Type B pancreatic cell (in vitro differentiated cells): ENCODE measurements at regions not wholly inside any gene's neighbourhood (a gene's known extent, or its start where the extent isn't known, plus 50 kb on each side); places are given as distances from the start of the nearest gene placed in this dataset.

Source experiments
- DNase-seq: peaks from one replicate; pipeline ENCODE4 v3.0.0; 2021; ENCODE audit warnings: mixed read lengths; ENCODE audit not compliant: unreplicated experiment; ENCODE audit errors: extremely low spot score
- H3K27ac Mint-ChIP-seq: 2 replicates; pipeline ENCODE4 v1.8.0; 2021; ENCODE audit warnings: mild to moderate bottlenecking, mixed read lengths
- H3K27me3 Mint-ChIP-seq: 2 replicates; pipeline ENCODE4 v1.8.0; 2021; ENCODE audit warnings: mixed read lengths
- H3K36me3 Mint-ChIP-seq: 2 replicates; pipeline ENCODE4 v1.8.0; 2021; ENCODE audit warnings: mixed read lengths
- H3K4me1 Mint-ChIP-seq: one replicate; pipeline ENCODE4 v1.8.0; 2021; ENCODE audit warnings: mixed read lengths; ENCODE audit not compliant: unreplicated experiment
- H3K4me3 Mint-ChIP-seq: 2 replicates; pipeline ENCODE4 v1.8.0; 2021; ENCODE audit warnings: mild to moderate bottlenecking, mixed read lengths
- H3K9me3 Mint-ChIP-seq: 2 replicates; pipeline ENCODE4 v1.8.0; 2021; ENCODE audit warnings: mixed read lengths
- CTCF ChIP-seq: fragments of 200-600 bp; sonication (generic); conservative IDR thresholded peaks from 2 replicates; pipeline ENCODE4 v1.5.0; 2021; ENCODE audit warnings: antibody characterized with exemption, mild to moderate bottlenecking

GRCh38 chr9:113675475-113675941 is 200.6 kb upstream of the ZNF618 start:
- Mint-ChIP-seq H3K36me3 (no peaks in the 10 kb centered on the region), H3K9me3 (peaks cover 3% of the 10 kb centered on the region)

DNA sequence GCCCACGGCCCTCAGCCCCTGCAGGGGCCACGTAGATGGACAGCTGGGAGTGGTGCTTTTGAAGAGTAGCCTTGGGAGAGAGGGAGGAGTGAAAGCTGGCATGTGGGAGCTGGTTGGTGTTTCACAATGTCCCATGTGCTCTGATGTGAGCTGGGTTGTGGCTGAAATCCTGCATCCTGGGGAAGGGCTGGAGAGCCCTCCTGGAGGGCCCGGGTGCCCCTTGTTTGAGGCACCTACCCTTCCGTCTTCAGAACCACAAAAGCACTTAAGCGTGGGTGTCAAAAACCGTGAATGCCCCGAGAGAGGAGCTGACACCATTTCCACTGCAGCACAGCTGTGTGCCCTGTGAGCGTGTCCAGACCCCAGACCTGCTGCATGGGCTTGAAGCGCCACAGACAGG is 199.1 kb upstream of the ZNF618 start:
- no peaks in the 10 kb centered on the region for H3K9me3 Mint-ChIP-seq

More at GRCh38 chr9:113675475-113675941, 200.6 kb upstream of the ZNF618 start:
- H3K4me1 Mint-ChIP-seq = peaks cover 9% of the 10 kb centered on the region
- no peak overlapping the region for H3K27ac Mint-ChIP-seq
- no peak for TF ChIP-seq CTCF
- H3K4me3 Mint-ChIP-seq = no peak overlapping the region
- no peak for DNase-seq
- peaks cover 25% of the 10 kb centered on the region for H3K27me3 Mint-ChIP-seq

DNA sequence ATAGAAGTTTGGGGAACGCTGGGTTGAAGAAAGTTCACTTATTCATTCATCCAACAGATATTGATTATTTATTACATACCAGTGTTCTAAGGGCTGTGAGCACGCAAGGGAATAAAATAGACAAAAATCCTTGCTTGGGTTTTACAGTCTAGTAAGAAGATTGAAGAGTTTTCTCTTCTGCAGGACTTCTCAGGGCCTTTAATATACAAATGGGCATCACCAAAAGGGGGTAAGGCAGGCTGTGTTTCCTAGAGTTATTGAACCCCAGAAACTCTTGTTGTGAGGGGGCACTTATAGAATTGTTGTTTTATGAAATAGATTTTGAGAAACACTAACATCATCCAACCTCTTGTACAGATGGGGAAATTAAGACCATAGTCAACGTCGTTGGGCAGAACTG is 198.5 kb upstream of the ZNF618 start:
- Mint-ChIP-seq H3K27ac (no peak overlapping the region), H3K36me3 (no peaks in the 10 kb centered on the region), H3K27me3 (peaks cover 29% of the 10 kb centered on the region), H3K4me1 (peaks cover 21% of the 10 kb centered on the region), H3K9me3 (no peaks in the 10 kb centered on the region), H3K4me3 (no peak overlapping the region)
- no peak for DNase-seq
- no peak for TF ChIP-seq CTCF

More for the DNA sequence above, 199.1 kb upstream of the ZNF618 start:
- Mint-ChIP-seq H3K4me3 (no peak overlapping the region), H3K4me1 (peaks cover 16% of the 10 kb centered on the region), H3K27me3 (peaks cover 26% of the 10 kb centered on the region), H3K27ac (peak overlapping the region; percentile 33), H3K36me3 (no peaks in the 10 kb centered on the region)
- DNase-seq = no peak
- no peak for TF ChIP-seq CTCF

GRCh38 chr9:113678119-113678858 is 197.8 kb upstream of the ZNF618 start:
- H3K4me1 Mint-ChIP-seq = peaks cover 22% of the 10 kb centered on the region

GRCh38 chr9:113678859-113679256 is 197.3 kb upstream of the ZNF618 start:
- TF ChIP-seq CTCF = no peak
- H3K9me3 Mint-ChIP-seq = no peaks in the 10 kb centered on the region
- H3K36me3 Mint-ChIP-seq = no peaks in the 10 kb centered on the region
- no peak overlapping the region for H3K27ac Mint-ChIP-seq
- H3K27me3 Mint-ChIP-seq = peaks cover 32% of the 10 kb centered on the region
- H3K4me3 Mint-ChIP-seq = no peak overlapping the region
- DNase-seq = no peak
- peaks cover 17% of the 10 kb centered on the region for H3K4me1 Mint-ChIP-seq

More at GRCh38 chr9:113678119-113678858, 197.8 kb upstream of the ZNF618 start:
- H3K4me3 Mint-ChIP-seq = no peak overlapping the region
- no peak for DNase-seq
- no peaks in the 10 kb centered on the region for H3K9me3 Mint-ChIP-seq
- H3K27ac Mint-ChIP-seq = no peak overlapping the region
- no peak for TF ChIP-seq CTCF
- H3K36me3 Mint-ChIP-seq = no peaks in the 10 kb centered on the region
- peaks cover 33% of the 10 kb centered on the region for H3K27me3 Mint-ChIP-seq
